GM19240 (cell line): ENCODE measurements at regions not wholly inside any gene's neighbourhood (a gene's known extent, or its start where the extent isn't known, plus 50 kb on each side); places are given as distances from the start of the nearest gene placed in this dataset.

Experiments
- DNase-seq: peaks from one replicate; pipeline ENCODE4 v3.0.0; 2011; ENCODE audit warnings: low spot score; ENCODE audit not compliant: insufficient read length

DNA sequence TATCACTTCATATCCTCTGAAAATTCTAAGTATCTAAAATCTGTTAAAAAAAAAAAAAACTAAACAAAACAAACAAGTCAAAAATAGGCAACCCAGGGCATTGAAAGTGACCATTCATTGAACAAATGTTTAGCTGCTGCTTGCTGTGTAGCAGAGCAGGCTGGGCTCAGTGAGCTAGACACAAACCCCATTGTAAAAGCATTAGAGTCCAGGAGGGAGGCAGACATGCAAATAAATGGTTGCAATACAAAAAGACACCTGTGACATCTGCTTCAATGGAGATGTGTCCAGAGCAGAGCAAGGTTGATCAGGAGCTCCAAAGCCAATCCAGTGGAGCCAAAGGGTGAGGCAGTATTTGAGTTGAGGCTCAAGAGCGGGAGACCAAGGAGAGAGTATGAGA lies 267.3 kb upstream of the GATB start:
- no peak for DNase-seq

- no peak for DNase-seq
These were observed 264.1 kb upstream of the GATB start for GRCh38 chr4:152024881-152025280.

GRCh38 chr4:152023674-152024073 lies 262.9 kb upstream of the GATB start:
- DNase-seq: no peak

GRCh38 chr4:152022543-152022942 lies 261.7 kb upstream of the GATB start:
- no peak for DNase-seq

- DNase-seq: no peak
These were observed 261.1 kb upstream of the GATB start for GRCh38 chr4:152021788-152022438.

GRCh38 chr4:152020073-152020472 lies 259.3 kb upstream of the GATB start:
- no peak for DNase-seq

DNA sequence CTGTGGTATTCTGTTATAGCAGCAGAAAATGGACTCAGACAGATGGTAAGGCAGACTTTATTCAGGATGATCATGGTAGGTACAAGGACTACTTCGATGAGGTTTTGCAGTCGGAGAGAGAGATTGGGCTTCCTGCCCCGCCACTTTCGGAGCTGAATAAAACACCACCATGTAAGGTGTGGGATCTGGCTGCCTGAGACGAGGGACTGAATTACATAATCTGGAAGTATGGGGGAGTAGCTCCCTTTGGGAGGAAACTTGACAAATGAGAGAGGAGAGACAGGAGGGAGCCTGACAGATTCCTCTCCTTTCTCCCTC lies 255.5 kb upstream of the GATB start:
- DNase-seq: no peak

DNA sequence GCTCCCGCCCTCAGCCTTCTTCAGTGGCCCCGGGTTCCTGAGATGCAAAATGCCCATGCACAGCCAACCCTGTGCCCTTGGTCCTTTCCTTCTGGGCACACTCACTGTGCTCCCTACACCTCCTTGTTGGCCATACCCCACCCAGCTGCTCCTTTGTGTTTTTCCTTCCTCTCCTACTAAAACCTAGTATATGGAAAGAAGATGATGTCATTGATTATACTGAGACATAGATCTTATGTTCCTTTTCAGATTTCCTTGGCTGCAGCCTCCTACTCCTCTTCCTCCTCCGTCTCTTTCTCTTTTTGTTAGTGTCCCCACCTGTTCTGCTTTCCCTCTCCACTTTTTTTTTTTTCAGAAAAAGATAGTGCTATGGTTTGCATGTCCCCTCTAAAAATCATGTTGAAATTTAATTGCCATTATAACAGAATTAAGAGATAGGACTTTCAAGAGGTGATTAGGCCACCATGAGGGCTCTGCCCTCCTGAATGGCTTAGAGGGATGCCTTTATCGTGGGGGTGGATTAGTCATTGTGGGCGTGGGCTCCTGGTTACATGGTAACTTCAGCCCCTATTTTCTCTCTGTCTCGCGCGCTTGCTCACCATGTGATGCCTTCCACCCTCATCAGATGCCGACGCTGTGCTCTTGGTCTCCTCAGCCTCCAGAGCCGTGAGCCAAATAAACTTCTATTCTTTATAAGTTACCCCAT lies 254.9 kb upstream of the GATB start:
- DNase-seq: no peak

DNA sequence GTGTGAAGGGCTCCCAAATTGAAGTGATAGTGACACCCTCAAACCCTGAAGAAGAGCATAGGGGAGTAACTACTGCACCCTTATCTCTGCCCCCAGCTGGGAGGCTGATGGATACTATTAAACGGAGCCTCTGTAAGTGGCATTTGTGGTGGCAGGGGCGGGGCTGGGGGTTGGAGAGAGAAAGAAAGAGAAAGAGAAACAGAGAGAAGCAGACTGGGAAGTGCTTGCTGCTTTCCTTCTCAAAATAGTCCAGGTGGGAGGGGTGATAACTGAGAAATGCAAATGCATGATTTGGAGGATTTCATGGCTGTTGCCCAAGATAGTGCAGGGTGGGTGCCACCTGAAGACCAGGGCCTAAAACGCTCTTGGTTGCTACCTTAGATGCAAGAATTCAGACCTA lies 253.5 kb upstream of the GATB start:
- peak; percentile 16 for DNase-seq

DNA sequence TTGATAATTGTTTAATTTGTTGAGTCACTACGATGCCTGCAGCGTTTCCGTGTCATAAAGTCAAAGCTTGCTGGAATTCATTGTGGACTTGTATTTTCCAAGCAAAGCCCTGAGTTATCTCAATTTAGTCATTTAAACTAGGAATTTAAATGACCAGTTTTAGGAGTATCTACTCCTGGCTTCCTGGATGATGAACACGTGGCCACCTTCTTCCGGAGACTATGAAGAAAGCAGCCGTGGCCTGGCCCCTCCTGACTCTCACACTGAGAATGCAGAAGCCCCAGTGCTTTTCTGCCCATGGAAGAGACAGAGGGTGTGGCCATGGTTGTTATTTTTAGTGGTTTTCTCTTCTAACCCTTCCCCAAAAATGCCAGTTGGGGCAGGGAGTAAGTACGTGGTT lies 250.7 kb upstream of the GATB start:
- no peak for DNase-seq

DNA sequence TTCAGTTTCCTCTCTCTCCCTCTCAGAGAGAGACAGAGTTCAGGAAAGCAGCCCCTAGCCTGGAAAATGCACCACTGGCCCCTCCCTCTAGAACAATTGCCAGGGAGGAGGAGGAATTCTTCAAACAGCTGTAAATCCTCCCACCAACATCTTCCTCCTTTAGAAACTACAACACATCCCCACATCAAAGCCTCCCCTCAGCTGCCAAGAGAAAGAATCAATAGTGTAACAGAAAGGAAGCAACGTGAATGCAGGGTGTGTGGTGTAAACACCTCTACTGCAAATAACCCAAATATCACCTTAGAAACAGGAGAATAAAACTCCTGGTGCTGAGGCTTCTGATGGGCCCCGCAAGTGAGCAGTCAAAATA lies 249.9 kb upstream of the GATB start:
- no peak for DNase-seq

GRCh38 chr4:152009983-152010709 lies 249.3 kb upstream of the GATB start:
- DNase-seq: no peak

DNA sequence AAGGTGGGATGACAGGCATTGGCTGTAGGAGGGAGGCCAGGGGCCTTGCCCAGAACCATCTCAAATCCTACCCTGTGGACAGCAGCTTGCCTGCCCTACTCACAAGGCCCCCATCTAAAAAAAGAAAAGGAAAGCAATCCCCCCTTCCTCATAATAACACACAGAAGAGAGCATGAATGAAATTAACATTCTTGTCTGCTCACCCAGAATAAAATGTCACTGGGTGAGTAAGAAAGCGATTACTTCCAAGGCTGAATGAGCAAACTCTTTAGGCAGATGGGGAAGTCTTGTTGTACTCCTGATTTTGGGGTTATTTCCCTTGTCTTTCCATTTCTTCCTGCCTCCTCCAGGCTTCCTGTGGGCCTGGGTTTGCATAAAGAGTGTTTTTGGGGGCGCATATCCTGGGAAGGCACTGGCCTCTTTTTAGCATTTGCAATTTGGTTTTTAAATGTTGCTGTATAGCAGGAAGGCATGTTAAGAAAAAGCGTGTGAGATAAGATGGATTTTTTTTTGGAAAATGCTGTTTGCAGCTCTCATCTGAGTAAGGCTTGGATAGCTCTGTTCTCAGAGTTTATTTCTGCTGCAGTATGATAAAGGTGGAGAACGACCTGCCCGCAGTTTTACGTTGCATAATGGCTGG lies 248.3 kb upstream of the GATB start:
- DNase-seq: no peak

DNA sequence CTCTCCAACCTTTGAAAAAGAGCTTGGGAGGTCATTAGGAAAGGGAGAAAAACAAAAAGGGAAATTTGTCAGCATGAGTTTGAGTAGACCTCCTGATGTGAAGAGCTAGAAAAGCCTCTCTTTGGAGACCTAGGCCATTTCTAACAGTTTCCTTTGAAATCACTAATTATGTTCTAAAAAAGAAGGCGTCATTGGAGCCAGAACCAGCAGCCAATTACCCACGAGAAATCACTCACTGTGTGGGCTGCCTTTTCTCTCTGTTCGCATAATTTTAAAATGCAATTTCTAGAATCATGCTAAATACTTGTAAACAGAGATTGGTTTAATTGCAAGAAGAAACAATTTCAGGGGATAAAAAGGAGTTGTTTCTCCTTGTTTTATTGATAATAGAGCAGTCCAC lies 246.3 kb upstream of the GATB start:
- no peak for DNase-seq

DNA sequence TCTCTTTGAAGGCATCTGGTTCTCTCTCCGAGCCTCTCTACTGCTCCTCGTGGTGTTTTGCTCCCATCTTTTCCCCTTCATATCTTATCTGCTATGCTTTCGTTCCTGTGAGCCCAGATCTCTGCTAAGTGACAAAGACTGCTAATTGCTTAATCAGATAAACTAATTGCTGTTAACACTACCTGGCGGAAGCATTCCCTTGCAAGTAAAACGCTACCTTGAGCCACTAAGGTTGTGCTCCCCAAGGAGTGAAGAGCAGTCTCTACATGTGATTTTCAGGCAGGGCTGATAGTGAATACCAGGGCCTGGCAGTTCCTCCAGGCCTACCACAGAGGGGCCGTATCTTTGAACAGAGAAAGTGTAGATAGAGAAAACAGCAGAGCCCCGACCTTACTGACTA lies 244.0 kb upstream of the GATB start:
- DNase-seq: no peak

- DNase-seq: no peak
These were observed 239.7 kb upstream of the GATB start for GRCh38 chr4:152000518-152000917.

DNA sequence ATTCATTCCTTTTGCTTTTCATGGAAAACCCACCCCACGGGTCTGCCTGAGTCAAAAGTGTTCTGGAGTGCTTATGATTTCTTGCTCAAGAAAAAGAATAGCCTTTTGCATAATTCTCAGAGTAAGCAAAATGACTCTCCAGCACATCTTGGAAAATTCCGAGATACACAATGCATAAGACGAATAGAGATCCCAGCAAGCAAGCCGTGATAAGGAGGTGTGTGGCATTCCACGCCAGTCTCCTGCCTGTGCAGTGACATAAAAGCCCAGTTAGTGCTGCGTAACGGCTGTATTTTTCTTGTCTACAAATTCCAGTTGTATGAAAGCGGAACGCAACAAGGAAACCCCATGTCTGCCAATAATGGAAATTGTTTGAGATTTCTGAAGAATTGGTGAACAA lies 237.9 kb upstream of the GATB start:
- no peak for DNase-seq

- no peak for DNase-seq
These were observed 236.7 kb upstream of the GATB start for GRCh38 chr4:151997461-151997860.

GRCh38 chr4:151994429-151994828 lies 233.6 kb upstream of the GATB start:
- no peak for DNase-seq

GRCh38 chr4:151993521-151993920 lies 232.7 kb upstream of the GATB start:
- DNase-seq: no peak

DNA sequence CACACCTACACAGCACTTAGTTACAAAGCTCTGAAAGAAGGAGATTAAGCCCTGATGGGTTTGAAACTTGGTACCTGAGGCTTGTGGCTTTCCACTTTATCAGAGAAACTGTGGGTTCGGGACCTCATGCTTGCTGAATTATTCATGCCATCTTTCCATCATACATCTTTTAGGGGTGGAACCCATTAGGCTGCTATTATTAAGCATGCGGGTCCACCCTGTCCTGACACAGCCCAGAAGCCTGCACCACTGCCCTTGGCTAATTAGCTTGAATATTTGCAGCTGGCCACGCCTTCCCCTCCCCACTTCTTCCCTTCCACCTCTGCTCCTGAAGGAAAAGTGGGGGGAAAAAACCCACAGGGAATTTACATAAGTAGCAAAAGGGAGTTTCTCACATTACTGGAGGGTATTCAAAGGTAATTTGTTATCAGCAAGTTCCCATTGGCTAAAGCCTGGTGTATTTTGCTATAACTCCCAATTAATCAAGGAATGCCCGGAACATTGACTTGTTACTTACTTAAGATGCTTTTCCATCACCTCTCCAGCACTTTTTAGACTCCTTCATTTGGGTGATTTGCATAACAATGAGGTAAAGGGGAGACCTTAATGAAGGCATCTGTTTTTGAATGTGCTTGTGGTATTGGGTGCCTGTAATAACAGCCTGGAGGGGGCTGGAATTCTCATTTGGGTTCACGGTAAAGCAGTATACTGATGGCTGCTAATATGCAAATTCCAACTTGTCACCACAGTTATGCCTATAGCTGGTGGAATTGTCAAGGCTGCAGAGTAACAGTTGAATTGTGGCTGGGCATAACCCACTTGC lies 231.7 kb upstream of the GATB start:
- DNase-seq: no peak

GRCh38 chr4:151991884-151992167 lies 231.0 kb upstream of the GATB start:
- no peak for DNase-seq
